ENCODE measurements at regions not wholly inside any gene's neighbourhood (a gene's known extent, or its start where the extent isn't known, plus 50 kb on each side); places are given as distances from the start of the nearest gene placed in this dataset.

GRCh38 chr2:74042606-74043005, 57.9 kb downstream of the TET3 start:
- Histone ChIP-seq H3K4me3 (ENCODE audit: low read depth, low read length, poor library complexity, severe bottlenecking) (no peak overlapping the region), H3K4me1 (ENCODE audit: insufficient read depth, low read length, poor library complexity, severe bottlenecking) (peaks cover 3% of the 10 kb centered on the region), H3K9me3 (ENCODE audit: low read depth, low read length, poor library complexity, severe bottlenecking) (no peaks in the 10 kb centered on the region), H3K27me3 (replicated peaks; ENCODE audit: insufficient read depth, low read depth, low read length, poor library complexity) (no peaks in the 10 kb centered on the region), H3K27ac (ENCODE audit: low read depth, low read length, poor library complexity, severe bottlenecking) (no peak overlapping the region), H3K36me3 (ENCODE audit: insufficient read depth, low read length, poor library complexity, severe bottlenecking) (peaks cover 13% of the 10 kb centered on the region)
- no peak for TF ChIP-seq EZH2 (IDR thresholded peaks at IDR 0.05; ENCODE audit: borderline replicate concordance, low read depth, low read length, poor library complexity, severe bottlenecking)
- TF ChIP-seq CTCF (conservative IDR thresholded peaks at IDR 0.05; ENCODE audit: low read depth, low read length), result no peak
- intact Hi-C loops (cut with micrococcal nuclease; ENCODE audit: unreplicated experiment), result no loop called here
- ChIA-PET POLR2A (ENCODE audit: low non-redundant PET) (no interaction called here), CTCF (no interaction called here)
- no peak for DNase-seq (ENCODE audit: low spot score)
- no TSS peak for BruUV-seq (replicated peaks)

- no TSS peak for BruUV-seq (replicated peaks)
- CTCF ChIA-PET, result no interaction called here
- peaks cover 22% of the 10 kb centered on the region for H3K36me3 ChIP-seq (ENCODE audit: insufficient read depth, low read length, poor library complexity, severe bottlenecking)
- intact Hi-C loops (cut with micrococcal nuclease; ENCODE audit: unreplicated experiment), result no loop called here
- POLR2A ChIA-PET (ENCODE audit: low non-redundant PET), result no interaction called here
- no peaks in the 10 kb centered on the region for H3K4me1 ChIP-seq (ENCODE audit: insufficient read depth, low read length, poor library complexity, severe bottlenecking)
- H3K27ac ChIP-seq (ENCODE audit: low read depth, low read length, poor library complexity, severe bottlenecking), result no peak overlapping the region
- H3K4me3 ChIP-seq (ENCODE audit: low read depth, low read length, poor library complexity, severe bottlenecking), result no peak overlapping the region
- DNase-seq (ENCODE audit: low spot score), result no peak
- TF ChIP-seq CTCF (conservative IDR thresholded peaks at IDR 0.05; ENCODE audit: low read depth, low read length) (no peak), EZH2 (IDR thresholded peaks at IDR 0.05; ENCODE audit: borderline replicate concordance, low read depth, low read length, poor library complexity, severe bottlenecking) (no peak)
- H3K9me3 ChIP-seq (ENCODE audit: low read depth, low read length, poor library complexity, severe bottlenecking), result no peaks in the 10 kb centered on the region
- H3K27me3 ChIP-seq (replicated peaks; ENCODE audit: insufficient read depth, low read depth, low read length, poor library complexity), result no peaks in the 10 kb centered on the region
Observed at GRCh38 chr2:74043345-74044329, 58.9 kb downstream of the TET3 start.

- TF ChIP-seq EZH2 (IDR thresholded peaks at IDR 0.05; ENCODE audit: borderline replicate concordance, low read depth, low read length, poor library complexity, severe bottlenecking) (no peak), CTCF (conservative IDR thresholded peaks at IDR 0.05; ENCODE audit: low read depth, low read length) (no peak)
- H3K4me3 ChIP-seq (ENCODE audit: low read depth, low read length, poor library complexity, severe bottlenecking), result no peak overlapping the region
- H3K27ac ChIP-seq (ENCODE audit: low read depth, low read length, poor library complexity, severe bottlenecking), result no peak overlapping the region
- BruUV-seq (replicated peaks), result no TSS peak
- H3K9me3 ChIP-seq (ENCODE audit: low read depth, low read length, poor library complexity, severe bottlenecking), result no peaks in the 10 kb centered on the region
- H3K27me3 ChIP-seq (replicated peaks; ENCODE audit: insufficient read depth, low read depth, low read length, poor library complexity), result no peaks in the 10 kb centered on the region
- CTCF ChIA-PET, result no interaction called here
- H3K36me3 ChIP-seq (ENCODE audit: insufficient read depth, low read length, poor library complexity, severe bottlenecking), result peaks cover 22% of the 10 kb centered on the region
- DNase-seq (ENCODE audit: low spot score), result no peak
- H3K4me1 ChIP-seq (ENCODE audit: insufficient read depth, low read length, poor library complexity, severe bottlenecking), result no peaks in the 10 kb centered on the region
- intact Hi-C loops (cut with micrococcal nuclease; ENCODE audit: unreplicated experiment), result no loop called here
- POLR2A ChIA-PET (ENCODE audit: low non-redundant PET), result interaction anchor here (0.6 kb wide), 1 partner anchor 433 kb away, joined by 3 read pairs; no protein-coding TSS in a partner anchor
Observed at GRCh38 chr2:74044999-74045398, 60.3 kb downstream of the TET3 start.

Measured in A673 (cell line).